Neural cell (in vitro differentiated cells): ENCODE measurements at regions not wholly inside any gene's neighbourhood (a gene's known extent, or its start where the extent isn't known, plus 50 kb on each side); places are given as distances from the start of the nearest gene placed in this dataset.

Source experiments
- H2AFZ ChIP-seq: fragments of 200-600, 300-800 bp; sonication (generic), shearing (Covaris generic); 2 replicates; pipeline ENCODE4 v1.6.0; 2014; ENCODE audit warnings: low read depth, mild to moderate bottlenecking, antibody characterized with exemption, low read length, moderate library complexity
- H3F3A ChIP-seq: fragments of 200-600 bp; shearing (Covaris generic); 2 replicates; pipeline ENCODE4 v1.6.1; 2016; ENCODE audit warnings: mild to moderate bottlenecking, moderate library complexity, mixed read lengths, antibody characterized with exemption, low read length; ENCODE audit not compliant: insufficient read depth, poor library complexity, severe bottlenecking
- H3K27ac ChIP-seq: fragments of 200-600, 300-800 bp; sonication (generic), shearing (Covaris generic); 2 replicates; pipeline ENCODE4 v1.5.1; 2014; ENCODE audit warnings: mild to moderate bottlenecking, low read length, moderate library complexity
- H3K27me3 ChIP-seq: fragments of 300-800, 200-600 bp; sonication (generic), shearing (Covaris generic); 2 replicates; pipeline ENCODE4 v1.6.0; 2014; ENCODE audit warnings: mild to moderate bottlenecking, low read depth, low read length, moderate library complexity; ENCODE audit not compliant: insufficient read depth
- H3K36me3 ChIP-seq: fragments of 300-800, 200-600 bp; sonication (generic), shearing (Covaris generic); 2 replicates; pipeline ENCODE4 v1.5.1; 2014; ENCODE audit warnings: mild to moderate bottlenecking, antibody characterized with exemption, low read length, moderate library complexity; ENCODE audit not compliant: insufficient read depth
- H3K4me2 ChIP-seq: fragments of 300-800, 200-600 bp; sonication (generic), shearing (Covaris generic); 2 replicates; pipeline ENCODE4 v1.6.0; 2014; ENCODE audit warnings: mild to moderate bottlenecking, low read length
- H3K4me3 ChIP-seq: fragments of 300-800, 200-600 bp; sonication (generic), shearing (Covaris generic); 2 replicates; pipeline ENCODE4 v1.5.1; 2014; ENCODE audit warnings: mild to moderate bottlenecking, low read length, moderate library complexity
- H3K79me2 ChIP-seq: fragments of 200-600 bp; shearing (Covaris generic); replicated peaks from 2 replicates; pipeline ENCODE4 v1.6.0; 2014; ENCODE audit warnings: mild to moderate bottlenecking, low read length, moderate library complexity; ENCODE audit not compliant: insufficient read depth
- H3K9ac ChIP-seq: fragments of 300-800, 200-600 bp; sonication (generic), shearing (Covaris generic); 2 replicates; pipeline ENCODE4 v1.6.1; 2016; ENCODE audit warnings: mild to moderate bottlenecking, low read length, mixed read lengths
- H3K9me2 ChIP-seq: fragments of 200-600 bp; shearing (Covaris generic); 2 replicates; pipeline ENCODE4 v1.6.1; 2016; ENCODE audit warnings: mild to moderate bottlenecking, low read length, mixed read lengths; ENCODE audit not compliant: insufficient read depth
- H3K9me3 ChIP-seq: fragments of 200-600, 300-800 bp; sonication (generic), shearing (Covaris generic); 2 replicates; pipeline ENCODE4 v1.6.1; 2016; ENCODE audit warnings: mild to moderate bottlenecking, mixed run types, low read length, moderate library complexity, mixed read lengths
- H4K20me1 ChIP-seq: fragments of 200-600 bp; shearing (Covaris generic); 2 replicates; pipeline ENCODE4 v1.6.1; 2016; ENCODE audit warnings: mild to moderate bottlenecking, mixed run types; ENCODE audit not compliant: insufficient read depth
- CTCF ChIP-seq: fragments of 450-650 bp; IDR thresholded peaks from 2 replicates; pipeline ENCODE4 v1.5.1; 2014; ENCODE audit warnings: antibody characterized with exemption, mild to moderate bottlenecking, moderate library complexity; ENCODE audit not compliant: poor library complexity, severe bottlenecking
- EP300 ChIP-seq: fragments of 450-650 bp; conservative IDR thresholded peaks from 2 replicates; pipeline ENCODE4 v1.6.1; 2014; ENCODE audit warnings: antibody characterized with exemption, mild to moderate bottlenecking, moderate library complexity; ENCODE audit not compliant: poor library complexity, severe bottlenecking
- EZH2 ChIP-seq: fragments of 200-600, 300-800 bp; shearing (Covaris generic), sonication (generic); IDR thresholded peaks from 2 replicates; pipeline ENCODE4 v1.6.1; 2014; ENCODE audit warnings: antibody characterized with exemption, low read length, borderline replicate concordance, mild to moderate bottlenecking; ENCODE audit not compliant: insufficient read depth, poor library complexity, severe bottlenecking
- MXI1 ChIP-seq: fragments of 450-650 bp; conservative IDR thresholded peaks from 2 replicates; pipeline ENCODE4 v1.6.1; 2014; ENCODE audit warnings: antibody characterized with exemption, mild to moderate bottlenecking; ENCODE audit not compliant: poor library complexity, severe bottlenecking
- POLR2AphosphoS5 ChIP-seq: IDR thresholded peaks from 2 replicates; pipeline ENCODE4 v1.6.1; 2012
- RAD21 ChIP-seq: fragments of 450-650 bp; conservative IDR thresholded peaks from 2 replicates; pipeline ENCODE4 v1.6.1; 2014; ENCODE audit warnings: antibody characterized with exemption, mild to moderate bottlenecking, moderate library complexity
- REST ChIP-seq: IDR thresholded peaks from 2 replicates; pipeline ENCODE4 v1.6.1; 2012; ENCODE audit warnings: borderline replicate concordance
- SMC3 ChIP-seq: fragments of 450-650 bp; conservative IDR thresholded peaks from 2 replicates; pipeline ENCODE4 v1.6.1; 2014; ENCODE audit warnings: antibody characterized with exemption, mild to moderate bottlenecking, moderate library complexity; ENCODE audit not compliant: poor library complexity
- TAF1 ChIP-seq: IDR thresholded peaks from 2 replicates; pipeline ENCODE4 v1.6.1; 2012; ENCODE audit warnings: low read depth

GRCh38 chrX:42102586-42103282 is 179.4 kb upstream of the CASK start:
- H3F3A ChIP-seq: no peaks in the 10 kb centered on the region
- H3K79me2 ChIP-seq: no peaks in the 10 kb centered on the region
- no peaks in the 10 kb centered on the region for H3K27me3 ChIP-seq
- no peaks in the 10 kb centered on the region for H3K9me3 ChIP-seq
- H3K4me2 ChIP-seq: no peak overlapping the region
- H3K36me3 ChIP-seq: no peaks in the 10 kb centered on the region
- H3K4me3 ChIP-seq: no peak overlapping the region
- H2AFZ ChIP-seq: no peak overlapping the region
- no peak overlapping the region for H3K9ac ChIP-seq
- H4K20me1 ChIP-seq: no peaks in the 10 kb centered on the region
- no peak overlapping the region for H3K27ac ChIP-seq
- no peaks in the 10 kb centered on the region for H3K9me2 ChIP-seq
- TF ChIP-seq POLR2AphosphoS5 (no peak), EP300 (no peak), CTCF (no peak)

- H3F3A ChIP-seq: no peaks in the 10 kb centered on the region
- no peaks in the 10 kb centered on the region for H3K9me3 ChIP-seq
- no peaks in the 10 kb centered on the region for H3K36me3 ChIP-seq
- H3K27me3 ChIP-seq: no peaks in the 10 kb centered on the region
- H2AFZ ChIP-seq: no peak overlapping the region
- H3K9ac ChIP-seq: no peak overlapping the region
- no peak overlapping the region for H3K4me2 ChIP-seq
- TF ChIP-seq RAD21: no peak
- TF ChIP-seq CTCF: no peak
- TF ChIP-seq REST: no peak
- no peak for TF ChIP-seq EZH2
- TF ChIP-seq MXI1: no peak
- no peak for TF ChIP-seq SMC3
- TF ChIP-seq EP300: no peak
- no peak for TF ChIP-seq POLR2AphosphoS5
- TF ChIP-seq TAF1: no peak
- no peaks in the 10 kb centered on the region for H4K20me1 ChIP-seq
- H3K79me2 ChIP-seq: no peaks in the 10 kb centered on the region
- H3K27ac ChIP-seq: no peak overlapping the region
- no peaks in the 10 kb centered on the region for H3K9me2 ChIP-seq
- no peak overlapping the region for H3K4me3 ChIP-seq
Observed at GRCh38 chrX:42098900-42099299, 175.5 kb upstream of the CASK start.
